ENCODE measurements at regions not wholly inside any gene's neighbourhood (a gene's known extent, or its start where the extent isn't known, plus 50 kb on each side); places are given as distances from the start of the nearest gene placed in this dataset.

DNA sequence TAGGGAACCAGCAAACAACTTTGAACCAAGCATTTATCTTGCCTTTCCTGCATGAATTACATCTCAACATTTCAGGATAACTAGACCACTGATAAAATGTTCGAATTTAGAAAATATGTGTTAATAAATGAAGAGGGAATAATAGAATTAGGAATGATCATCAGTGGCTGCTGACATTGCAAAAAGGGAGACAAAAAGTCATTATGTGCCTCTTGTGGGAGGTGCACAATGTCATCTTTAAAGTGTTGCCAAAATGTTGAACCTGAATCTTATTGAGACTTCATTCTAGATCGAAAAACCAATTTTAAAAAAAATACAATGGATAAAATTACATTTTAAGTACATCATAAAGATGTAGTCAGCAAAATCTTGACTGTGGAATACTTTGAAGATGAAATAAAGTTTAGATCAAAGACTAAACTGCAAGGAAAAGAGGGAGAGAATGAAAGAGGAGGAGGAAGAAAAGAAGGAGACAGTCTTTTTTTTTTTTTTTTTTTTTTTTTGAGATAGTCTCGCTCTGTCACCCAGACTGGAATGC, 299.3 kb downstream of the FBXW7 start:
- DNase-seq (ENCODE audit: low read depth in 2 of 2, low spot score in 1 of 2), result no peak

- DNase-seq (ENCODE audit: low read depth in 2 of 2, low spot score in 1 of 2), result no peak
These were observed 300.2 kb downstream of the FBXW7 start for GRCh38 chr4:152235718-152236117.

- no peak for DNase-seq (ENCODE audit: low read depth in 2 of 2, low spot score in 1 of 2)
These were observed 301.3 kb downstream of the FBXW7 start for GRCh38 chr4:152234571-152234970.

DNA sequence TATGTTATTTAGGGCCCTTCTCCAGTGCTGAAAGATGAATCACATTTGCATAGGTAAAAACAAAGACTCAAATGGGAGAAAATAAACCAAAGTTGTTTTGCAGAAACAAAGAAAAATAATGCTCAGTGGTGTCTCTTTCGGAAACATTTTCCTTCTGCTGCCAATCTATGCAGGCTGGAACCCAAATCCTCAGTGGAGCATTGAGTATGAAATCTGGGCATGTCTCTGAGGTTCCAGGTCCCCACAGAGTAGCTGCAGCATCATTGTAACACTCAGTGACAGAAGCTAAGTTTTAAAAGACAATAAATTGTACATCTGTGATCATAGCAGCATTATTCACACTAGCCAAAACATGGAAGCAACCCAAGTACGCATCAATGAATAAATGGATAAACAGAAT, 303.6 kb downstream of the FBXW7 start:
- no peak for DNase-seq (ENCODE audit: low read depth in 2 of 2, low spot score in 1 of 2)

GRCh38 chr4:152229782-152230289, 306.1 kb downstream of the FBXW7 start:
- no peak for DNase-seq (ENCODE audit: low read depth in 2 of 2, low spot score in 1 of 2)

DNA sequence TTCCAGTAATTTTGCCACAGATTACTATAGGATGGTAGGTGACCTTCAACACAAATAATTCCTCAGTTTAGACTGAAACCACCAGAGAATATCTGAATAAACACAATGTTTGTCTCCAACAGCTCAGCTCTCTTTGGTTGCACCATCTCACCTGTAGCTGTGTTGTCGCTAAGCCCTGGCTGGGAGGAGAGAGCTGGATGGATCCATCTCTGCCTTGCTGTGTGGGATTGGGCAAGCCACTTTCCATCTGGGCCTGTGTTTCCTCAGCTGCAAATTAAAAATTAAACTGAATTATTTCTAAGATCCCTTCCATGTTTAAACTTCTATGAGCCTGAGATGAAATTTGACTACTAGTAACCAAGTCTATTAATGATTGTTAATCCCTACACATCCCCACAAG, 310.2 kb downstream of the FBXW7 start:
- no peak for DNase-seq (ENCODE audit: low read depth in 2 of 2, low spot score in 1 of 2)

- DNase-seq (ENCODE audit: low read depth in 2 of 2, low spot score in 1 of 2), result no peak
These were observed 311.0 kb downstream of the FBXW7 start for GRCh38 chr4:152224721-152225420.

- DNase-seq (ENCODE audit: low read depth in 2 of 2, low spot score in 1 of 2), result no peak
These were observed 311.7 kb downstream of the FBXW7 start for GRCh38 chr4:152224223-152224622.

DNA sequence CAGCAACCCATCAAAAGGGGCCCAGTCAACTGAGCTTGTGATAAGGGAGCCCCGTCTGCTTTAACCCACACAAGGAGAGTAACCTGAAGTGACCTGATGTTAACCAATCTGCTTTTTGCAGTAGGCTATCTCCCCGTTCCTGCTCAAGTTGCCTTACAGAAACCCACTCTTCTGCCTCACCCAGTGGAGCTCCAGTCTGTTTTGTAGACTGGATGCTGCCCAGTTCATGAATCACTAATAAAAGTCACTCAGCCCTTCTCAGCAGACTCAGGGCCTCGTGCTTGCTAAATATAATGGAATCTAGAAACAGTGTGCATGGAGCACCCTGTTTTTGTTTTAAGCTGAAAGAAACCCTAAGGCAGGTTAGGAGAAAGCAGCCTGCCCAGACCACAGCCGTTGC, 312.3 kb downstream of the FBXW7 start:
- no peak for DNase-seq (ENCODE audit: low read depth in 2 of 2, low spot score in 1 of 2)

DNA sequence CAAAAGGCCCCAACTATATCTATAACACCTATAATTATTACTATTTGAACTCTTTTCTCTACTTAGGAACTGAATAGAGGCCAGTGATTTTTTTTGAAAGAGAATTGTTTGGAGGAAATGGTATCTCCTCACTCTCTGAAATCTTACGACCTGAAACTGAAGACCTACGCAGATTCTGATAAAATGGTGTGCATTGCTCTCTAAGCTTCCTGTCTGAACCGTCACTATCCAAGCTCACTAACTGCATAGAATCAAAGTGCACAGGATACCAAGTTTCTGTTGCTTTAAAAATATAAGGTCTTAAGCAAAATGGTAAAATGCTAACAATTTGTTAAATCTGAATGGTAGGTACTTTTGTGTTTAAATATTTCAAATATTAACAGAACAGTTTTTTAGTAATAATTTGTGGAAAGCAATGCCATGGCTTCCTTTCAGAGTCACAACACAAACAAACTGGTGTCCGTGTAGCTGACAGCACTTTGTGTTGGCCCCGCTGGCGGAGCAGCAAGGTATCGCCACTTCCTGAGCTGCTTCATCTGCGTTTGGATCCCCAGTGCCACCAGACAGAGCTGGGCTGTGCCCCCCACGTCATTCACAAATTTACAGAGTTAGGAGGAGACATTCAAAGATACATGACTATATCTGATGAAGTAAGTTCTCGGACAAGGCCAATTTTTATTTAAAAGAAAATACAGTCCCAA, 313.9 kb downstream of the FBXW7 start:
- DNase-seq (ENCODE audit: low read depth in 2 of 2, low spot score in 1 of 2), result no peak

DNA sequence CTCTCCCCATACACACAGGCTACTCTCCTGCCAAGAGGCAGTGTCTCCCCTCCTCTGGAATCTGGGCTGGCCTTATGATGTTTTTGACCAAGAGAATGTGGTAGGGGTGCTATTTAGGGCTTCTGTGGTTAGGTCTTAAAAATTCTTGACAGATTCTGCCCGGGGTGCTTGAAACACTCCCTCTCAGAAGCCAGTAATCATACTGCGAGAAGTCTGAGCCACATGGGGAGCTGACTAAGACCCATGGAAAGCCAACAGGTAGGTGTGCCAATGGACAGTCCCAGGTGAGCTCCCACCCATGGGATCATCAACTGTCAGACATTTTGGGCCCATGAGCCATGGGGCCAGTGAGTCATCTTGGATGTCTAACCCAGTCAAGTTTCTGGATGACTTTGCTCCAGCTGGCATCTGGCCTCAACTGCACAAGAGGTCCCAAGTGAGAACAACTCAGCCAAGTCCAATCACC, 315.7 kb downstream of the FBXW7 start:
- DNase-seq (ENCODE audit: low read depth in 2 of 2, low spot score in 1 of 2), result no peak

DNA sequence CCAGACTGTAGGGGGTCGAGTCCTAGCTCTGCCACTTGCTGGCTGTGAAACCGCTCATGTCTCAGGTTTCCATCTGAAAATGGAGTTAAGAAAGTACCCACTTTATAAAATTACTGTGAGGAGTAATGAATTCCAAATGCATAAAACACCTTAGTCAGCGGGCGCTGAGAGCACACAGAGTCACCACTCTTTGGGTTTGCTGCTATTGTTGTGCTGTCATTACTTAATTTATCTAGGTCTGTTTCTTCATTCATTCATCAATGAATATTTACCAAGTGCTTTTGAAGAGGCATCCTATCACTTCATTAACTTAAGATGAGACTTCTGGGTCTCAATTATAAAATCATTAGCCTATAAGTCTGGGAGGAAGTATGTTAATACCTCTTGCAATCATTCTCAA, 317.3 kb downstream of the FBXW7 start:
- DNase-seq (ENCODE audit: low read depth in 2 of 2, low spot score in 1 of 2), result no peak

DNA sequence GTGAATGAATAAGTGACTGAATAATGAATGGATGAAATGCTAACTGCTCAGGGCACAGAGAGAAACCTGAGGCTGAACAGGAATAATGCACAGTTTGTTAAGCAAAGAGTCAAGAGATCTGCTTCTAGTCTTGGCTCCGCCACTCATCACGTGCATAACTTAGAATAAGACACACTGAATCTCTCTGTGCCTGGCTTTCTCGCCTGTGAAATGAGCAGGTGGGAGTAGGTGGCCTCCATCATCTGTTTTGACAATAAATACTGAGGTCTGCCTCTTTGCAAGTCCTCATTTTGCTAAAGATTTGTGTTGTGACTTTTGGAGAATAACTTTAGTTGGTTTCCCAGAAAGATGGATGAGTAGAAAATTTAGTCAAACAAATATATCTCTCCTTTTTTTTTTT, 318.0 kb downstream of the FBXW7 start:
- DNase-seq (ENCODE audit: low read depth in 2 of 2, low spot score in 1 of 2), result no peak

- no peak for DNase-seq (ENCODE audit: low read depth in 2 of 2, low spot score in 1 of 2)
These were observed 323.8 kb downstream of the FBXW7 start for GRCh38 chr4:152211936-152212653.

GRCh38 chr4:152209772-152210493, 326.0 kb downstream of the FBXW7 start:
- DNase-seq (ENCODE audit: low read depth in 2 of 2, low spot score in 1 of 2), result no peak

- DNase-seq (ENCODE audit: low read depth in 2 of 2, low spot score in 1 of 2), result no peak
These were observed 328.5 kb downstream of the FBXW7 start for GRCh38 chr4:152207378-152207720.

DNA sequence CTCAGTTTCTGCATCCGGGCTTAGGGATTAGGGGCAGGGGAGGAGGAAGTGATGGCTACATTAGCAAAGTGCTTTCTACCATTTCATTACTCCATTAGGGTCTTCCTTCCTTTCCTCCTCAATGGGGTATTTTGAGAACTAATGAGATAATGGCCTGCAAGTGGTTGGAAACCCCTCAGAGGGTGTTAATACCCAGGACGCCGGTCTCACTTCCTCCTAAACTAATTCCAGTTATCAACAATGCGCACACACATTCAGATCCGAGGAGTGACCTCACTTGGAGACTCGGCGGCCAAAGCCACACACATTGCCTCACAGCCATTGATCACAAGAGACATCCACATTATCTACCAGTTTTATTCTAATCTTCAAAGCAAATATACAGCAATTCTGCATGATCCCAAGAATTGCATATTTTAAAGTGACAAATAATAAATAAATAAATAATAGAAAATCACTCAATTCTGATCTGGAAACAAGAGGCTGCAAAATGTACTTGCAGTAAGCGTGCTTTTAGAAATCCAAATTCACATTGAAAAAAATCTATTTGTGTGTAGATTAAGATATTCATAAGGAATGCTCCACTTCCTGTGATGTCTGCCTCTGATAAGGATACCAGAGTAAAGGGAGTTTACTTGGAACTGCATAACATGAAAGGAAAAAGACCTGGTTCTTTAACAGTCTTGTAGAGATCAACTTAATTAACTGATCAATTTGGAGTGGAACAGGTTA, 329.1 kb downstream of the FBXW7 start:
- DNase-seq (ENCODE audit: low read depth in 2 of 2, low spot score in 1 of 2), result no peak

- DNase-seq (ENCODE audit: low read depth in 2 of 2, low spot score in 1 of 2), result no peak
These were observed 329.7 kb downstream of the FBXW7 start for GRCh38 chr4:152206185-152206584.

- no peak for DNase-seq (ENCODE audit: low read depth in 2 of 2, low spot score in 1 of 2)
These were observed 333.5 kb downstream of the FBXW7 start for GRCh38 chr4:152202415-152202814.

DNA sequence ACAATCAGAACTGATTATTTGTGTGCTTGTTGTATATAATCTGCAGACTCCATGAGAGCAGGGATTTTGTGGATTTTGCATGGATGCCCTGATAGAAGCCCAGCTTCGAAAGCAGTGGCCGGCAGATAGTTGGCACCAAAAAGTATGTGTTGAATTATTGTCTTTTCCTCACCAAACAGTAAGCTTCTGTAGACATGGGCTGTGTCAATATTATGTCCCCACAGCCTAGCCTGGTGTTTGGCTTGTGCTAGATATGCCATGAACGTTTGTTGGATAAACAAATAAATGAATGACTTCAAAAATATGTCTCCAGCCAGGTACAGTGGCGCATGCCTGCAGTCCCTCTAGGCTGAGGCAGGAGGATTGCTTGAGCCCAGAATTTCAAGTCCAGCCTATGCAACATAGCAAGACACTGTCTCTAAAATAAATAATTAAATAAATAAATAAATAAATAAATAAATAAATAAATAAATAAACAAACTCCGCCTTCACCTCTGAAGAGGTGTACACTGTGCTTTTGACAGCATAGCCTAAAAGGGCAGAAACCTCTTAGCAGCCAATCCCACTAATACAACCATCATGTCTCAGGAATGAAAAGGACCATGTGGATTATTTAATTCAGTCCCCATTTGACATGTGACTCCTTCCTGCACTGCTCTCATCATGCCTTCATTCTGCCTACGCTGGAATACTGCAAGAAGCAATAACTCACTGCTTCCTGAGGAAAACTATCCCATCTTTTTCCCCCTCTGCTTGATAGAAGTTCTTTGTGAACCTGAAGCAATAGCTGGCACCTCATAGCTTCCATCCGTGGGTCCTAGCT, 335.2 kb downstream of the FBXW7 start:
- DNase-seq (ENCODE audit: low read depth in 2 of 2, low spot score in 1 of 2), result no peak
